Esophagus muscularis mucosa (tissue), 4 donors: ENCODE measurements at regions not wholly inside any gene's neighbourhood (a gene's known extent, or its start where the extent isn't known, plus 50 kb on each side); places are given as distances from the start of the nearest gene placed in this dataset.

Source experiments
- CTCF ChIP-seq, 3 experiments: fragments of 200-600 bp in 2 of 3; fragments of 450-650 bp in 1 of 3; sonication (generic) in 2 of 3; IDR thresholded peaks; one replicate each; pipeline ENCODE4 v1.5.1; 2017 to 2019; ENCODE audit warnings: antibody characterized with exemption in 3 of 3, mild to moderate bottlenecking in 2 of 3, moderate library complexity in 1 of 3
- EP300 ChIP-seq: sonication (generic); formaldehyde crosslinking; IDR thresholded peaks from one replicate; pipeline ENCODE4 v1.6.1; 2017; ENCODE audit warnings: antibody characterized with exemption
- POLR2A ChIP-seq: fragments of 450-650 bp; IDR thresholded peaks from one replicate; pipeline ENCODE4 v1.6.1; 2017; ENCODE audit warnings: antibody characterized with exemption, moderate library complexity, mild to moderate bottlenecking, low read depth

GRCh38 chr5:173493040-173493439, 123.4 kb downstream of the BOD1 start:
- TF ChIP-seq CTCF (IDR thresholded peaks at IDR 0.05) (no peak), POLR2A (no peak), EP300 (no peak)
